ENCODE measurements at regions not wholly inside any gene's neighbourhood (a gene's known extent, or its start where the extent isn't known, plus 50 kb on each side); places are given as distances from the start of the nearest gene placed in this dataset.

DNA sequence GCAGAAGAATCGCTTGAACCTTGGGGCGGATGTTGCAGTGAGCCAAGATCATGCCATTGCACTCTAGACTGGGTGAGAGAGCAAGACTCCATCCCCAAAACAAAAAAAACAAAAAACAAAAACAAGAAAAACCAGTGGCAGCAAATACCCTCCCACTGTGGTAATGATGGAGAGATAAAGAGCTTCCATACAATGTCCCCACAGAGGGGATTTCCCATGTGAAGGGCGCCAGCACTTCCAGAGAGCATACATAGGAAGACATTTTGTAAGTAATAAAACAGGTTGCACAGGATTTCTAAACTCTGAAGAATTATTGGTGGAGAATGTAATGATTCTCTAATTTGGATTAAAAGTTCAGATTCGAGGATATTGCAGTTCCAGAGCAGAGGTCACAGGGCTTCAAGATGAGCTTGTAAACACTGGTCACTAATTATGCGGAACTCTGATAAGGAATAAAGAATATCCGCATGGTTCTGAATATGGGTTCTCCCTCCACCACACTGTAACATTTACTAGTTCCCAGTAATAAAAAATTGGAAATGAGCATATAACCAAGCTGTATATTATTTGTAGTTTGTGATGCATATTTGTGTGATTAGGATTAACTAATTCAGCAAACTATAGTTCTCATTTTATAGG lies 290.1 kb upstream of the SLC10A2 start:
- no peaks in the 10 kb centered on the region for H3K4me1 Mint-ChIP-seq (ENCODE audit: low read depth)

GRCh38 chr13:103354171-103354570 lies 288.0 kb upstream of the SLC10A2 start:
- no peak overlapping the region for H3K27ac Mint-ChIP-seq
- no peaks in the 10 kb centered on the region for H3K4me1 Mint-ChIP-seq (ENCODE audit: low read depth)
- TF ChIP-seq, protein P1, sequence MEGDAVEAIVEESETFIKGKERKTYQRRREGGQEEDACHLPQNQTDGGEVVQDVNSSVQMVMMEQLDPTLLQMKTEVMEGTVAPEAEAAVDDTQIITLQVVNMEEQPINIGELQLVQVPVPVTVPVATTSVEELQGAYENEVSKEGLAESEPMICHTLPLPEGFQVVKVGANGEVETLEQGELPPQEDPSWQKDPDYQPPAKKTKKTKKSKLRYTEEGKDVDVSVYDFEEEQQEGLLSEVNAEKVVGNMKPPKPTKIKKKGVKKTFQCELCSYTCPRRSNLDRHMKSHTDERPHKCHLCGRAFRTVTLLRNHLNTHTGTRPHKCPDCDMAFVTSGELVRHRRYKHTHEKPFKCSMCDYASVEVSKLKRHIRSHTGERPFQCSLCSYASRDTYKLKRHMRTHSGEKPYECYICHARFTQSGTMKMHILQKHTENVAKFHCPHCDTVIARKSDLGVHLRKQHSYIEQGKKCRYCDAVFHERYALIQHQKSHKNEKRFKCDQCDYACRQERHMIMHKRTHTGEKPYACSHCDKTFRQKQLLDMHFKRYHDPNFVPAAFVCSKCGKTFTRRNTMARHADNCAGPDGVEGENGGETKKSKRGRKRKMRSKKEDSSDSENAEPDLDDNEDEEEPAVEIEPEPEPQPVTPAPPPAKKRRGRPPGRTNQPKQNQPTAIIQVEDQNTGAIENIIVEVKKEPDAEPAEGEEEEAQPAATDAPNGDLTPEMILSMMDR (IDR thresholded peaks at IDR 0.05) = no peak
- H3K9me3 Mint-ChIP-seq = peaks cover 38% of the 10 kb centered on the region
- no peaks in the 10 kb centered on the region for H3K36me3 Mint-ChIP-seq (ENCODE audit: low read depth)
- no peak overlapping the region for H3K4me3 Mint-ChIP-seq
- no peak for DNase-seq
- no peaks in the 10 kb centered on the region for H3K27me3 Mint-ChIP-seq (ENCODE audit: insufficient read depth)

More for the DNA sequence above, 290.1 kb upstream of the SLC10A2 start:
- no peak for DNase-seq
- Mint-ChIP-seq H3K27ac (no peak overlapping the region), H3K36me3 (ENCODE audit: low read depth) (no peaks in the 10 kb centered on the region), H3K9me3 (peaks cover 29% of the 10 kb centered on the region), H3K4me3 (no peak overlapping the region), H3K27me3 (ENCODE audit: insufficient read depth) (no peaks in the 10 kb centered on the region)
- TF ChIP-seq, protein P1 (IDR thresholded peaks at IDR 0.05) = no peak

GRCh38 chr13:103351035-103351828 lies 285.0 kb upstream of the SLC10A2 start:
- Mint-ChIP-seq H3K4me3 (no peak overlapping the region), H3K27me3 (ENCODE audit: insufficient read depth) (no peaks in the 10 kb centered on the region), H3K36me3 (ENCODE audit: low read depth) (no peaks in the 10 kb centered on the region; the same call in 1 of the 2 replicates), H3K4me1 (ENCODE audit: low read depth) (no peaks in the 10 kb centered on the region), H3K9me3 (peaks cover 57% of the 10 kb centered on the region), H3K27ac (no peak overlapping the region)
- DNase-seq = no peak
- TF ChIP-seq, protein P1 (IDR thresholded peaks at IDR 0.05) = no peak

DNA sequence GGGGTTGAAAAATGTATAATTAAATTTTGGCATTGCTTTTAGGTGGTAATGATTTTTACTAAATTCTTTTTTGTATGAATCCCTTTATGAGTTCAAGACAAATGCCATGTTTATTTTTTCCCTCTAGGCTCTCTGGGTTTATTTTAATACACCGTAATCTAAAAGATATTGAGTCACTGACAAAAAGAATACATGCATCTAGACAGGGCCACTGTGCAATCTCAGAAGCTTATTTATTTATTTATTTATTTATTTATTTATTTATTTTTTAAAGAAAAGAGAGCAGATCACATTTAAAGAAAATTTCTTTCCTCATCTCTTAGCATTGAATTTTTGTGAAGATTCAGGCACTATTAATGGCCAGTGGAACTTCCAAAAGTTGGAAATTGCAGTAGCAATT lies 283.9 kb upstream of the SLC10A2 start:
- no peak for DNase-seq
- Mint-ChIP-seq H3K9me3 (peaks cover 56% of the 10 kb centered on the region), H3K27me3 (ENCODE audit: insufficient read depth) (no peaks in the 10 kb centered on the region), H3K4me1 (ENCODE audit: low read depth) (no peaks in the 10 kb centered on the region), H3K4me3 (no peak overlapping the region), H3K36me3 (ENCODE audit: low read depth) (no peaks in the 10 kb centered on the region; the same call in 1 of the 2 replicates), H3K27ac (no peak overlapping the region)
- TF ChIP-seq, protein P1 (IDR thresholded peaks at IDR 0.05) = no peak

DNA sequence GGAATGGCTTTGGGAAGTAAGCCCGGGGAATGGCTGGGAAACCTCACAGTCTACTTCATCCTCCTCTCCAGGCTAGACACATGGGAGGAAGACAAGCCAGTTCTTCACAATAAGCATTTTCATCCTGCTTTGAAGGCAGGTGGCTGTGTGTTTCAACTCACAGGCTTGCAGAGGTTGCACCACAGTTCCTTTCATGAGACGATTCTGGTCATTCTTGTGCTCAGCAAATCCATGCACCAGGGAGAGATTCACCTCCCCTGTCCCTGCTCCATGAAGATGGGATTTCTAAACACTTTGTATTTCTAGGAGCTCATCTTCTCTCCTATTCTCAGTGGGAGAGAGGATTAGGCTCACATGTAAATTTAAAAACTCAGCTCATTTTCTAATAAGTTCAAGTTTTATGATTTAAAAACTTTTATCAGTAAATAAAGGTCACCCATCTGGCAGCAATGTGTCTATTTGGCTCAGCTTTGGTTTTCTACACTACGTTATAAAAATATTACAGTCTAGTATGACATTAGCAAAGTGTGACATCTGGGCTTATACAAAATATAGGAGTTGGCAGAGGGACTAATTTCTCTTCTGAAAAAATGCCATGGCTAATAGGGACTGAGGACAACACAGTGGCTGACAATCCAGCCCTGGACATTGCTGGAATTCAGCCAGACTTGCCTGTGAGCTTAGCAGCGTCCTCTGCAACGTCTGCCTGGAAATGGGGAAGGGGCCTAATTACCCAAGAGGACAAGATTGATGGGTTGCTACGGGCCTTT lies 283.2 kb upstream of the SLC10A2 start:
- Mint-ChIP-seq H3K27me3 (ENCODE audit: insufficient read depth) (no peaks in the 10 kb centered on the region), H3K9me3 (peaks cover 62% of the 10 kb centered on the region), H3K4me3 (no peak overlapping the region), H3K36me3 (ENCODE audit: low read depth) (no peaks in the 10 kb centered on the region; the same call in 1 of the 2 replicates), H3K27ac (no peak overlapping the region), H3K4me1 (ENCODE audit: low read depth) (no peaks in the 10 kb centered on the region)
- TF ChIP-seq, protein P1 (IDR thresholded peaks at IDR 0.05) = no peak
- no peak for DNase-seq
